ENCODE measurements at regions not wholly inside any gene's neighbourhood (a gene's known extent, or its start where the extent isn't known, plus 50 kb on each side); places are given as distances from the start of the nearest gene placed in this dataset.

DNA sequence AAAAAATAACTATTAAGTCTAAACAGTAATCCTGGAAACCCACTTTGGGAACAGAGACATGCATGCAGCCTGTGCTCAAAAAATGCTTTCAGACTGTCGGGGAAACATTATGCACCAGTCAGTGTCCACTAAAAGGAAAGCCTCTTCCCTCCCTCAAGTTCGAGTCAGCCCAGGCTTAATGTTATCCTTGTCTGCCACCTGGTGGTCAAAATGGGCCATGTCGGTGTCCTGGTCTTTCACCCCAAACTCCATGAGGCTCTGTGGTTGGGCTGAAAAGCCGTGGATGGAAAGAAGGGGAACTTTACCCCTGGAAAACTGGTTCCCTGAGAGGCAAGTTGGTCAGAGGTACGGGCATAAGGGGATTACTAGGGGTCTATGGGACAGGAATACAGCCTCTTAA, 88.4 kb upstream of the ZNF492 start:
- no peak overlapping the region for H3K9ac ChIP-seq
- no peaks in the 10 kb centered on the region for H3K27me3 ChIP-seq (replicated peaks; ENCODE audit: insufficient read depth)
- no peaks in the 10 kb centered on the region for H3K9me2 ChIP-seq (ENCODE audit: insufficient read depth)
- in situ Hi-C loops (cut with MboI), result no loop called here
- DNase-seq, result peak; percentile 26
- H3K4me3 ChIP-seq, result no peak overlapping the region
- no peak overlapping the region for H3K27ac ChIP-seq
- H2AFZ ChIP-seq, result no peak overlapping the region
- H3F3A ChIP-seq (ENCODE audit: insufficient read depth), result no peaks in the 10 kb centered on the region
- H3K79me2 ChIP-seq (ENCODE audit: insufficient read depth), result no peaks in the 10 kb centered on the region
- no peak for TF ChIP-seq EZH2 (IDR thresholded peaks at IDR 0.05; ENCODE audit: insufficient read depth, poor library complexity, severe bottlenecking)
- H3K4me2 ChIP-seq (ENCODE audit: unreplicated experiment), result no peak overlapping the region
- no peaks in the 10 kb centered on the region for H3K4me1 ChIP-seq (ENCODE audit: insufficient read depth)
- no peaks in the 10 kb centered on the region for H3K9me3 ChIP-seq (ENCODE audit: low read depth)
- no peaks in the 10 kb centered on the region for H3K36me3 ChIP-seq (ENCODE audit: low read depth)
- 8 to 16% methylated on average over 5 of the region's 5 CpGs for WGBS, 2 experiments (ENCODE audit: low coverage in 1 of 2, low lambda C conversion rate in 2 of 2, missing lambda C conversion rate in 2 of 2)
- H4K20me1 ChIP-seq (ENCODE audit: insufficient read depth), result no peaks in the 10 kb centered on the region

DNA sequence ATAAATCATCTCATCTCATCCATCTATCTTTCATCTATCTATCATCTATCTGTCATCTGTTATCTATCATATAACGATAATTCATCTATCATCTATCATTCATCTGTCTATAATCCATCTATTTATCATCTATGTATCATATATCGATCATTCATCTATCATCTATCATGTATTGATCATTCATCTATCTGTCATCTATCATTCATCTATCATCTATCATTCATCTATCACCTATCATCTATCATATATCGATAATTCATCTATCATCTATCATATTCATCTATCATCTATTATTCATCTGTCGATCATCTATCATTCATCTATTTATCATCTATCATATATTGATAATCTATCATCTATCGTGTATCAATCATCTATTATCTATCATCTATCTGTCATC, 100.4 kb upstream of the ZNF492 start:
- Histone ChIP-seq H3K27ac (no peak overlapping the region), H3K4me2 (ENCODE audit: unreplicated experiment) (no peak overlapping the region), H3K9me3 (ENCODE audit: low read depth) (no peaks in the 10 kb centered on the region), H3K4me3 (no peak overlapping the region), H3K27me3 (replicated peaks; ENCODE audit: insufficient read depth) (no peaks in the 10 kb centered on the region), H4K20me1 (ENCODE audit: insufficient read depth) (no peaks in the 10 kb centered on the region), H3K9ac (no peak overlapping the region), H3K79me2 (ENCODE audit: insufficient read depth) (no peaks in the 10 kb centered on the region), H2AFZ (no peak overlapping the region), H3K9me2 (ENCODE audit: insufficient read depth) (no peaks in the 10 kb centered on the region), H3F3A (ENCODE audit: insufficient read depth) (no peaks in the 10 kb centered on the region), H3K4me1 (ENCODE audit: insufficient read depth) (no peaks in the 10 kb centered on the region), H3K36me3 (ENCODE audit: low read depth) (no peaks in the 10 kb centered on the region)
- DNase-seq, result no peak
- 25 to 35% methylated on average over 5 of the region's 5 CpGs for WGBS, 2 experiments (ENCODE audit: low coverage in 1 of 2, low lambda C conversion rate in 2 of 2, missing lambda C conversion rate in 2 of 2)
- in situ Hi-C loops (cut with MboI), result no loop called here
- TF ChIP-seq EZH2phosphoT487 (IDR thresholded peaks at IDR 0.05; ENCODE audit: insufficient read depth, low read depth) (no peak), EZH2 (IDR thresholded peaks at IDR 0.05; ENCODE audit: insufficient read depth, poor library complexity, severe bottlenecking) (no peak)

DNA sequence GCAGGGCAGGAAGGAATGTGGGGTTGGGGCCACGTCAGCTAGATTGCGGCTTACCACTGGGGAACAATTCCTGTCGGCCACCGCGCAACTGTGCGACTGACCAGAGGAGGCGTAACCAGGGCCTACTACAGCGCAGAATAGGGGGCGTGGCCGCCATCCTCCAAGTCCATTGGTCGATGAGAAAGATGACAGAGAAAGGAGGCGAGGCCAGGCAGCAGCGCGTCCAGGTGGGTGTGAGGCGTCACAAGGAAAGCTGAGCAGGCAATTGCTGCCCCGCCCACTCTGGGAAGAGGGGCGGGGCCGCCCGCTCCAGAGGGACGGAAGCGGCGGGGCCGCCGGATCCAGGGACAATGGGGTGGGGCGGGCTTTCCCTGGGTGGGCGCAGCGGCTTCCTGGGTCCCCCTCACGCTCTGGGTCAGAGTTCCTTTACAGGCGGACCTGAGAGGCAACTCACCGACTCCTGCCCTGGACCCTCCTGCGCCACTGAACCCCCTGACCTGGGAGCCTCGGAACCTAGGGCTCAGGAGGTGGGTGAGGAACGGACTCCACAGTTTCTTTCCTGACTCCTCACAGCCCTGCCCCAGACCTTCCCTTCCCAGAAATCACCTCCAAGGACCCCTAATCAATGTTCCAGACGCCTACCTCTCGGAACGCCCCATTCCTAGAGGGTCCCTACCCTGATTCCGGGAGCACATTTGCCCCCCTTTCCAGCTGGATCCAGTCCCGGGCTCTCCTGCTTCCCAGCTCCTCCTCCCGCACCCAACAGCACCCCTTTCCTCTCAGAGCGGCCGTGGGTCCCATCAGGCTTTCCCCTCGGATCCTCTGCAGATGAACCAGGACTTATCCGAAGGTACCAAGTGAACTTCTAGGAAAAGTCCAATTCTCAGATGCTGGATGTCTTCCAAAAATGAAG, 101.5 kb upstream of the ZNF492 start:
- no peaks in the 10 kb centered on the region for H3K79me2 ChIP-seq (ENCODE audit: insufficient read depth)
- 6 to 7% methylated on average over 31 to 41 of the region's 43 CpGs for WGBS, 2 experiments (ENCODE audit: low coverage in 1 of 2, low lambda C conversion rate in 2 of 2, missing lambda C conversion rate in 2 of 2)

DNA sequence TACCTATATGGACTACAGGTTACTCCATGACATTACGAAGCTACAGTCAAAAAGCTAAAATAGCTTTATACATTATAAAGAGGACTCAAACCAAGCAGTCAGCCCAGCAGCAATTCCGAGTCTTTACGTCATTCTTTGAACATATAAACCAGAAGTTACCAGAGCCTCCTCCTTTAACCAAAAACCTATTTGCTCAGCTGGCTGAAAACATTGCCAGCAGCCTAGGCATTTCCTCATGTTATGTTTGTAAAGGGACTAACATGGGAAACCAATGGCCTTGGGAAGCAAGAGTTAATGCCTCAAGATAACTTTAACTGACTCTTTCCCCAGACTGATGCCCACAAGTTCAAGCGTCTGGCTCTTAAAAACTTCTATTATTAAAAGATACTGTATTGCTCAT, 104.1 kb upstream of the ZNF492 start:
- no peaks in the 10 kb centered on the region for H3F3A ChIP-seq (ENCODE audit: insufficient read depth)
- no peaks in the 10 kb centered on the region for H3K4me1 ChIP-seq (ENCODE audit: insufficient read depth)
- TF ChIP-seq EZH2 (IDR thresholded peaks at IDR 0.05; ENCODE audit: insufficient read depth, poor library complexity, severe bottlenecking) (no peak), EZH2phosphoT487 (IDR thresholded peaks at IDR 0.05; ENCODE audit: insufficient read depth, low read depth) (no peak)
- no peak overlapping the region for H3K9ac ChIP-seq
- H3K4me3 ChIP-seq, result no peak overlapping the region
- no peaks in the 10 kb centered on the region for H4K20me1 ChIP-seq (ENCODE audit: insufficient read depth)
- no peak overlapping the region for H3K4me2 ChIP-seq (ENCODE audit: unreplicated experiment)
- H2AFZ ChIP-seq, result no peak overlapping the region
- H3K9me3 ChIP-seq (ENCODE audit: low read depth), result no peaks in the 10 kb centered on the region
- H3K36me3 ChIP-seq (ENCODE audit: low read depth), result no peaks in the 10 kb centered on the region
- no peaks in the 10 kb centered on the region for H3K27me3 ChIP-seq (replicated peaks; ENCODE audit: insufficient read depth)
- H3K79me2 ChIP-seq (ENCODE audit: insufficient read depth), result no peaks in the 10 kb centered on the region
- 28 to 29% methylated on average over 4 of the region's 4 CpGs for WGBS, 2 experiments (ENCODE audit: low coverage in 1 of 2, low lambda C conversion rate in 2 of 2, missing lambda C conversion rate in 2 of 2)
- no peaks in the 10 kb centered on the region for H3K9me2 ChIP-seq (ENCODE audit: insufficient read depth)
- in situ Hi-C loops (cut with MboI), result no loop called here
- H3K27ac ChIP-seq, result no peak overlapping the region
- no peak for DNase-seq

More for the DNA sequence above, 101.5 kb upstream of the ZNF492 start:
- TF ChIP-seq EZH2 (IDR thresholded peaks at IDR 0.05; ENCODE audit: insufficient read depth, poor library complexity, severe bottlenecking) (no peak), EZH2phosphoT487 (IDR thresholded peaks at IDR 0.05; ENCODE audit: insufficient read depth, low read depth) (no peak)
- no peaks in the 10 kb centered on the region for H4K20me1 ChIP-seq (ENCODE audit: insufficient read depth)
- in situ Hi-C loops (cut with MboI), result no loop called here
- no peak overlapping the region for H3K27ac ChIP-seq
- H3F3A ChIP-seq (ENCODE audit: insufficient read depth), result no peaks in the 10 kb centered on the region
- no peaks in the 10 kb centered on the region for H3K27me3 ChIP-seq (replicated peaks; ENCODE audit: insufficient read depth)
- no peaks in the 10 kb centered on the region for H3K9me3 ChIP-seq (ENCODE audit: low read depth)
- H3K4me3 ChIP-seq, result no peak overlapping the region
- H3K9me2 ChIP-seq (ENCODE audit: insufficient read depth), result no peaks in the 10 kb centered on the region
- no peaks in the 10 kb centered on the region for H3K4me1 ChIP-seq (ENCODE audit: insufficient read depth)
- H3K4me2 ChIP-seq (ENCODE audit: unreplicated experiment), result no peak overlapping the region
- no peak for DNase-seq
- no peak overlapping the region for H3K9ac ChIP-seq
- H2AFZ ChIP-seq, result no peak overlapping the region
- no peaks in the 10 kb centered on the region for H3K36me3 ChIP-seq (ENCODE audit: low read depth)
